ENCODE measurements at regions not wholly inside any gene's neighbourhood (a gene's known extent, or its start where the extent isn't known, plus 50 kb on each side); places are given as distances from the start of the nearest gene placed in this dataset.

- TF ChIP-seq CTCF (IDR thresholded peaks at IDR 0.05; ENCODE audit: low read length) (no peak), EZH2 (IDR thresholded peaks at IDR 0.05; ENCODE audit: borderline replicate concordance, low read length) (no peak)
These were observed 145.7 kb upstream of the SNX2 start for GRCh38 chr5:122629121-122629677.
